H9 (cell line): ENCODE measurements at regions not wholly inside any gene's neighbourhood (a gene's known extent, or its start where the extent isn't known, plus 50 kb on each side); places are given as distances from the start of the nearest gene placed in this dataset.

Source experiments
- DNase-seq: peaks from one replicate; pipeline ENCODE4 v3.0.0-alpha.2; 2017
- H2AFZ ChIP-seq: one replicate; pipeline ENCODE4 v1.6.1; 2013; ENCODE audit warnings: mild to moderate bottlenecking, low read length, control low read depth, moderate library complexity
- H2AK5ac ChIP-seq: 2 replicates; pipeline ENCODE4 v1.6.1; 2013; ENCODE audit warnings: low read length, control low read depth, mixed read lengths; ENCODE audit not compliant: insufficient read length
- H2BK120ac ChIP-seq: one replicate; pipeline ENCODE4 v1.6.1; 2013; ENCODE audit warnings: low read depth, mild to moderate bottlenecking, low read length, control low read depth, inconsistent platforms; ENCODE audit not compliant: poor library complexity, severe bottlenecking
- H2BK12ac ChIP-seq: 2 replicates; pipeline ENCODE4 v1.6.1; 2013; ENCODE audit warnings: low read length, control low read depth, mixed read lengths, low read depth; ENCODE audit not compliant: insufficient read length
- H2BK15ac ChIP-seq: 2 replicates; pipeline ENCODE4 v1.6.1; 2013; ENCODE audit warnings: low read depth, low read length, control low read depth
- H2BK20ac ChIP-seq: one replicate; pipeline ENCODE4 v1.6.1; 2013; ENCODE audit warnings: low read depth, mild to moderate bottlenecking, low read length, control low read depth, inconsistent platforms; ENCODE audit not compliant: poor library complexity, severe bottlenecking
- H2BK5ac ChIP-seq: 2 replicates; pipeline ENCODE4 v1.6.1; 2013; ENCODE audit warnings: low read length, control low read depth, mixed read lengths; ENCODE audit not compliant: insufficient read length
- H3K14ac ChIP-seq: 2 replicates; pipeline ENCODE4 v1.6.1; 2013; ENCODE audit warnings: low read length, control low read depth; ENCODE audit not compliant: insufficient read depth
- H3K18ac ChIP-seq: 2 replicates; pipeline ENCODE4 v1.6.1; 2013; ENCODE audit warnings: low read depth, mild to moderate bottlenecking, mixed read lengths, low read length, control low read depth; ENCODE audit not compliant: insufficient read length
- H3K23ac ChIP-seq: 2 replicates; pipeline ENCODE4 v1.6.1; 2013; ENCODE audit warnings: low read length, control low read depth, mixed read lengths, low read depth; ENCODE audit not compliant: insufficient read length
- H3K23me2 ChIP-seq: 2 replicates; pipeline ENCODE4 v1.6.1; 2013; ENCODE audit warnings: low read depth, mild to moderate bottlenecking, mixed read lengths, low read length, control low read depth; ENCODE audit not compliant: insufficient read length, poor library complexity, severe bottlenecking
- H3K27ac ChIP-seq: 2 replicates; pipeline ENCODE4 v1.5.1; 2013; ENCODE audit warnings: low read length, control low read depth, mixed read lengths, low read depth; ENCODE audit not compliant: insufficient read length
- H3K27me3 ChIP-seq: 2 replicates; pipeline ENCODE4 v1.6.1; 2013; ENCODE audit warnings: low read length, control low read depth, inconsistent platforms; ENCODE audit not compliant: insufficient read depth
- H3K4ac ChIP-seq: 2 replicates; pipeline ENCODE4 v1.6.1; 2013; ENCODE audit warnings: low read depth, mild to moderate bottlenecking, control low read depth, inconsistent platforms, low read length, moderate library complexity
- H3K4me1 ChIP-seq: 2 replicates; pipeline ENCODE4 v1.6.1; 2013; ENCODE audit warnings: low read length, control low read depth, inconsistent platforms; ENCODE audit not compliant: insufficient read depth
- H3K4me2 ChIP-seq: 2 replicates; pipeline ENCODE4 v1.6.1; 2013; ENCODE audit warnings: low read length, control low read depth, mixed read lengths; ENCODE audit not compliant: insufficient read length, insufficient read depth
- H3K56ac ChIP-seq: 2 replicates; pipeline ENCODE4 v1.6.1; 2013; ENCODE audit warnings: low read depth, mild to moderate bottlenecking, mixed read lengths, low read length, control low read depth; ENCODE audit not compliant: insufficient read length
- H3K79me1 ChIP-seq: 2 replicates; pipeline ENCODE4 v1.6.1; 2013; ENCODE audit warnings: low read depth, mild to moderate bottlenecking, moderate library complexity, low read length, control low read depth, inconsistent platforms; ENCODE audit not compliant: insufficient read depth, poor library complexity, severe bottlenecking
- H3K79me2 ChIP-seq: 2 replicates; pipeline ENCODE4 v1.6.1; 2013; ENCODE audit warnings: low read length, control low read depth, inconsistent platforms; ENCODE audit not compliant: insufficient read depth
- H3K9ac ChIP-seq: 2 replicates; pipeline ENCODE4 v1.6.1; 2013; ENCODE audit warnings: low read length, control low read depth, mixed read lengths; ENCODE audit not compliant: insufficient read length; ENCODE audit errors: extremely low read depth
- H3K9me3 ChIP-seq: one replicate; pipeline ENCODE4 v1.6.1; 2013; ENCODE audit warnings: low read depth, low read length, inconsistent platforms; ENCODE audit not compliant: control insufficient read depth
- H3T11ph ChIP-seq: one replicate; pipeline ENCODE4 v1.6.1; 2013; ENCODE audit warnings: mild to moderate bottlenecking, low read length, control low read depth, inconsistent platforms
- H4K20me1 ChIP-seq: one replicate; pipeline ENCODE4 v1.6.1; 2013; ENCODE audit not compliant: control insufficient read depth, insufficient read length, insufficient read depth
- H4K5ac ChIP-seq: 2 replicates; pipeline ENCODE4 v1.6.1; 2013; ENCODE audit warnings: low read depth, mild to moderate bottlenecking, mixed read lengths, low read length, control low read depth; ENCODE audit not compliant: insufficient read length
- H4K8ac ChIP-seq: replicated peaks from 2 replicates; pipeline ENCODE4 v1.6.1; 2013; ENCODE audit warnings: low read length, control low read depth, mixed read lengths, low read depth; ENCODE audit not compliant: insufficient read length
- H4K91ac ChIP-seq: 2 replicates; pipeline ENCODE4 v1.6.1; 2013; ENCODE audit warnings: low read depth, mild to moderate bottlenecking, moderate library complexity, mixed read lengths, low read length, control low read depth; ENCODE audit not compliant: insufficient read length
- H3K27ac Mint-ChIP-seq, 3 experiments: 2 replicates in 2 of 3; 3 replicates in 1 of 3; pipeline ENCODE4 v1.8.0; 2020 to 2021; ENCODE audit warnings: mixed read lengths in 3 of 3, mild to moderate bottlenecking in 1 of 3, moderate library complexity in 1 of 3
- H3K27me3 Mint-ChIP-seq: 2 replicates; pipeline ENCODE4 v1.8.0; 2021; ENCODE audit warnings: low read depth, mild to moderate bottlenecking, moderate library complexity, mixed read lengths
- H3K36me3 Mint-ChIP-seq, 3 experiments: 2 replicates in 2 of 3; 3 replicates in 1 of 3; pipeline ENCODE4 v1.8.0; 2020 to 2021; ENCODE audit warnings: low read depth in 3 of 3, mixed read lengths in 3 of 3; ENCODE audit not compliant: insufficient read depth in 1 of 3
- H3K4me1 Mint-ChIP-seq, 2 experiments: 2 replicates each; pipeline ENCODE4 v1.8.0; 2020; ENCODE audit warnings: mixed read lengths in 2 of 2
- H3K4me3 Mint-ChIP-seq, 2 experiments: 2 replicates in 1 of 2; 3 replicates in 1 of 2; pipeline ENCODE4 v1.8.0; 2020 to 2021; ENCODE audit warnings: mild to moderate bottlenecking in 2 of 2, mixed read lengths in 2 of 2, moderate library complexity in 1 of 2
- H3K9me3 Mint-ChIP-seq, 2 experiments: 2 replicates in 1 of 2; 3 replicates in 1 of 2; pipeline ENCODE4 v1.8.0; 2020; ENCODE audit warnings: mild to moderate bottlenecking in 2 of 2, mixed read lengths in 2 of 2, moderate library complexity in 1 of 2
- CTCF ChIP-seq: fragments of 200-600 bp; sonication (generic); conservative IDR thresholded peaks from 3 replicates; pipeline ENCODE4 v1.8.0; 2021; ENCODE audit warnings: antibody characterized with exemption, mild to moderate bottlenecking
- WGBS: extraction: QIAGEN DNeasy Blood & Tissue Kit; methylation state at CpG from one replicate; pipeline ENCODE4 v1.1.7; 2013; ENCODE audit warnings: missing lambda C conversion rate, low lambda C conversion rate, mixed read lengths; ENCODE audit not compliant: insufficient read length; ENCODE audit errors: extremely low coverage; 5-methylcytosine and 5-hydroxymethylcytosine counted together

GRCh38 chr5:173554038-173554955 lies 62.2 kb downstream of the BOD1 start:
- no peaks in the 10 kb centered on the region for H3K79me2 ChIP-seq
- no peak overlapping the region for H4K91ac ChIP-seq
- peaks cover 14% of the 10 kb centered on the region for H3K27me3 Mint-ChIP-seq
- H2AFZ ChIP-seq: no peak overlapping the region
- no peak overlapping the region for H2BK15ac ChIP-seq
- H4K20me1 ChIP-seq: no peaks in the 10 kb centered on the region
- H3K36me3 Mint-ChIP-seq: no peaks in the 10 kb centered on the region
- H3K14ac ChIP-seq: no peak overlapping the region; the same call in 1 of the 2 replicates
- DNase-seq: no peak
- H2BK12ac ChIP-seq: no peak overlapping the region
- no peak overlapping the region for H3K4ac ChIP-seq
- no peak overlapping the region; a peak in 1 of 5 replicates for H3K4me3 Mint-ChIP-seq
- no peaks in the 10 kb centered on the region for H3K23me2 ChIP-seq
- no peaks in the 10 kb centered on the region for H3K27me3 ChIP-seq
- H3K79me1 ChIP-seq: no peaks in the 10 kb centered on the region
- H3K56ac ChIP-seq: no peak overlapping the region
- no peak overlapping the region for H3K4me2 ChIP-seq
- H2AK5ac ChIP-seq: no peak overlapping the region
- no peak overlapping the region for H2BK120ac ChIP-seq
- no peak overlapping the region for H2BK5ac ChIP-seq
- no peak overlapping the region for H3T11ph ChIP-seq
- H3K4me1 Mint-ChIP-seq: peaks cover 27% of the 10 kb centered on the region in 2 experiments
- H3K27ac Mint-ChIP-seq: no peak overlapping the region
- no peaks in the 10 kb centered on the region for H3K9me3 ChIP-seq
- H4K8ac ChIP-seq: no peak overlapping the region
- no peak overlapping the region for H2BK20ac ChIP-seq
- TF ChIP-seq CTCF: no peak
- H3K27ac ChIP-seq: no peak overlapping the region
- H3K4me1 ChIP-seq: no peaks in the 10 kb centered on the region
- H3K23ac ChIP-seq: no peak overlapping the region
- WGBS: no CpG with 5 or more reads among the region's 12 CpGs
- peaks cover 0 to under 1% of the 10 kb centered on the region in 2 experiments; a peak in 1 of 5 replicates for H3K9me3 Mint-ChIP-seq
- H3K18ac ChIP-seq: no peak overlapping the region
- no peak overlapping the region for H3K9ac ChIP-seq
- no peak overlapping the region for H4K5ac ChIP-seq
